NB4 (cell line): ENCODE measurements at regions not wholly inside any gene's neighbourhood (a gene's known extent, or its start where the extent isn't known, plus 50 kb on each side); places are given as distances from the start of the nearest gene placed in this dataset.

Source experiments
- CTCF ChIP-seq: IDR thresholded peaks from one replicate; pipeline ENCODE4 v1.5.1; 2012; ENCODE audit warnings: low read depth, low read length
- MYC ChIP-seq: IDR thresholded peaks from 2 replicates; pipeline ENCODE4 v1.6.1; 2011; ENCODE audit warnings: low read depth, low read length
- POLR2A ChIP-seq: IDR thresholded peaks from 2 replicates; pipeline ENCODE4 v1.6.1; 2011; ENCODE audit warnings: mild to moderate bottlenecking; ENCODE audit not compliant: insufficient read length; ENCODE audit errors: extremely low read depth

- no peak for TF ChIP-seq CTCF
- TF ChIP-seq POLR2A, result no peak
- TF ChIP-seq MYC, result no peak
Measured at GRCh38 chr20:60762386-60762785, 489.7 kb upstream of the CDH4 start.
